Testis (tissue), 2 donors: ENCODE measurements at regions not wholly inside any gene's neighbourhood (a gene's known extent, or its start where the extent isn't known, plus 50 kb on each side); places are given as distances from the start of the nearest gene placed in this dataset.

ENCODE experiments used
- CTCF ChIP-seq, 3 experiments: fragments of 450-650 bp in 2 of 3; fragments of 200-600 bp in 1 of 3; sonication (generic) in 1 of 3; IDR thresholded peaks; one replicate each; pipeline ENCODE4 v1.5.1; 2016 to 2019; ENCODE audit warnings: antibody characterized with exemption in 3 of 3, mild to moderate bottlenecking in 2 of 3, moderate library complexity in 1 of 3
- POLR2A ChIP-seq: fragments of 450-650 bp; IDR thresholded peaks from one replicate; pipeline ENCODE4 v1.6.1; 2017; ENCODE audit warnings: antibody characterized with exemption, mild to moderate bottlenecking, moderate library complexity

- TF ChIP-seq CTCF (IDR thresholded peaks at IDR 0.05) (no peak), POLR2A (no peak)
Observed at GRCh38 chr4:136743238-136743637, 789.1 kb downstream of the PCDH18 start.
